HCT116 (cell line): ENCODE measurements at regions not wholly inside any gene's neighbourhood (a gene's known extent, or its start where the extent isn't known, plus 50 kb on each side); places are given as distances from the start of the nearest gene placed in this dataset.
"Not testable (repeated sequence)": the region's sequence is repeated elsewhere in the genome, so short reads cannot be mapped to it uniquely, and the experiment has no call there.

Experiments
- ATAC-seq: fragments of 200-7000 bp; cut with Tn5 transposase; 2 replicates; pipeline ENCODE4 v1.9.1; 2020; ENCODE audit warnings: mild to moderate bottlenecking, moderate library complexity
- BruUV-seq: library from RNA; stranded (reverse); fragments of 400-500 nt; replicated peaks from 2 replicates; lab custom pipeline; 2021; lab: Mats Ljungman, UMichigan
- CTCF ChIA-PET: fragments of 300-600 bp; sonication (Branson Sonifier 250); formaldehyde crosslinking; loops from one replicate; lab custom pipeline; 2021; ENCODE audit warnings: antibody characterized with exemption; lab: Charles Lee
- POLR2A ChIA-PET: fragments of 300-600, 350-600 bp; sonication (Branson Sonifier 250); formaldehyde crosslinking; loops from one replicate; lab custom pipeline; 2021; ENCODE audit warnings: antibody characterized with exemption; lab: Charles Lee
- RAD21 ChIA-PET, 2 experiments: fragments of 300-600 bp; sonication (Branson Sonifier 250); formaldehyde crosslinking; loops; one replicate each; lab custom pipeline; 2023; ENCODE audit warnings: low total read pairs in 2 of 2; ENCODE audit not compliant: uncharacterized antibody in 2 of 2, unreplicated experiment in 2 of 2, low non-redundant PET in 1 of 2; lab: Charles Lee
- DNase-seq: peaks from one replicate; pipeline ENCODE4 v3.0.0-alpha.2; 2010; ENCODE audit warnings: low read depth, low spot score
- H2AFZ ChIP-seq: fragments of 200-600 bp; shearing (Covaris generic), sonication (generic); 2 replicates; pipeline ENCODE4 v1.6.1; 2017; ENCODE audit warnings: low read depth, mixed run types, mixed read lengths, antibody characterized with exemption, low read length; ENCODE audit not compliant: poor library complexity, severe bottlenecking
- H3K27ac ChIP-seq: 2 replicates; pipeline ENCODE4 v1.5.1; 2012; ENCODE audit warnings: low read depth, low read length
- H3K27me3 ChIP-seq: fragments of 200-600 bp; sonication (generic); 2 replicates; pipeline ENCODE4 v1.6.1; 2016; ENCODE audit warnings: mixed run types, low read length, mixed read lengths; ENCODE audit not compliant: insufficient read depth
- H3K36me3 ChIP-seq, 2 experiments: fragments of 200-500 bp in 1 of 2; fragments of 200-600 bp in 1 of 2; sonication (Bioruptor generic) in 1 of 2; sonication (generic) in 1 of 2; 2 replicates each; pipeline versions ENCODE4 v1.5.1 to v1.6.1; 2014 to 2016; ENCODE audit warnings: low read length in 2 of 2, inconsistent platforms in 1 of 2, mixed read lengths in 1 of 2, mixed run types in 1 of 2; ENCODE audit not compliant: insufficient read depth in 2 of 2, control insufficient read depth in 1 of 2
- H3K4me1 ChIP-seq, 2 experiments: fragments of 200-600 bp in 1 of 2; sonication (generic) in 1 of 2; 2 replicates each; pipeline versions ENCODE4 v1.5.1 to v1.6.1; 2012 to 2017; ENCODE audit warnings: low read length in 2 of 2, inconsistent platforms in 1 of 2, mild to moderate bottlenecking in 1 of 2, mixed read lengths in 1 of 2, mixed run types in 1 of 2, moderate library complexity in 1 of 2; ENCODE audit not compliant: insufficient read depth in 2 of 2, control insufficient read depth in 1 of 2
- H3K4me2 ChIP-seq: fragments of 200-600 bp; sonication (generic); 2 replicates; pipeline ENCODE4 v1.6.1; 2017; ENCODE audit warnings: mixed run types, low read length, mixed read lengths
- H3K4me3 ChIP-seq, 2 experiments: fragments of 200-600 bp in 1 of 2; sonication (generic) in 1 of 2; replicated peaks in 1 of 2; 2 replicates each; pipeline ENCODE4 v1.5.1; 2011 to 2016; ENCODE audit warnings: low read length in 2 of 2, control low read depth in 1 of 2, low read depth in 1 of 2, mild to moderate bottlenecking in 1 of 2, mixed read lengths in 1 of 2, mixed run types in 1 of 2
- H3K79me2 ChIP-seq: fragments of 200-600 bp; sonication (generic); 2 replicates; pipeline ENCODE4 v1.6.1; 2017; ENCODE audit warnings: mild to moderate bottlenecking, mixed run types, low read length, moderate library complexity, mixed read lengths; ENCODE audit not compliant: insufficient read depth
- H3K9ac ChIP-seq: fragments of 200-600 bp; sonication (generic); 2 replicates; pipeline ENCODE4 v1.6.1; 2016; ENCODE audit warnings: low read length, mixed read lengths
- H3K9me2 ChIP-seq: fragments of 200-600 bp; sonication (generic), shearing (Covaris generic); 2 replicates; pipeline ENCODE4 v1.6.1; 2017; ENCODE audit warnings: mixed run types, mild to moderate bottlenecking, moderate library complexity; ENCODE audit not compliant: insufficient read depth
- H3K9me3 ChIP-seq, 2 experiments: fragments of 200-500 bp in 1 of 2; fragments of 200-600 bp in 1 of 2; sonication (Bioruptor generic) in 1 of 2; sonication (generic) in 1 of 2; 2 replicates each; pipeline ENCODE4 v1.6.1; 2014 to 2017; ENCODE audit warnings: low read length in 2 of 2, mixed read lengths in 2 of 2, inconsistent platforms in 1 of 2, low read depth in 1 of 2, mild to moderate bottlenecking in 1 of 2, mixed run types in 1 of 2, moderate library complexity in 1 of 2; ENCODE audit not compliant: control insufficient read depth in 1 of 2, insufficient read depth in 1 of 2
- H4K20me1 ChIP-seq: fragments of 200-600 bp; sonication (generic), shearing (Covaris generic); 2 replicates; pipeline ENCODE4 v1.6.1; 2017; ENCODE audit warnings: mixed run types, mild to moderate bottlenecking, moderate library complexity; ENCODE audit not compliant: insufficient read depth
- CBX3 ChIP-seq: IDR thresholded peaks from 2 replicates; pipeline ENCODE4 v1.6.1; 2012; ENCODE audit warnings: low read depth
- CTCF ChIP-seq, 3 experiments: fragments of 200-600 bp in 1 of 3; sonication (generic) in 1 of 3; IDR thresholded peaks in 2 of 3; conservative IDR thresholded peaks in 1 of 3; 2 replicates each; pipeline ENCODE4 v1.5.1; 2012 to 2017; ENCODE audit warnings: low read depth in 2 of 3, low read length in 2 of 3, antibody characterized with exemption in 1 of 3, borderline replicate concordance in 1 of 3, control low read depth in 1 of 3, mild to moderate bottlenecking in 1 of 3, mixed read lengths in 1 of 3, mixed run types in 1 of 3, moderate library complexity in 1 of 3; ENCODE audit not compliant: insufficient read depth in 1 of 3
- JUND ChIP-seq: IDR thresholded peaks from 2 replicates; pipeline ENCODE4 v1.6.1; 2012
- MAX ChIP-seq: IDR thresholded peaks from 2 replicates; pipeline ENCODE4 v1.6.1; 2012
- YY1 ChIP-seq: IDR thresholded peaks from 2 replicates; pipeline ENCODE4 v1.6.1; 2011; ENCODE audit warnings: low read length, low read depth, moderate library complexity, mild to moderate bottlenecking; ENCODE audit not compliant: insufficient replicate concordance; ENCODE audit errors: extremely low read depth
- ZNF274 ChIP-seq: fragments of 200-500 bp; sonication (Bioruptor generic); IDR thresholded peaks from 2 replicates; pipeline ENCODE4 v1.6.1; 2014; ENCODE audit warnings: mild to moderate bottlenecking, low read depth, low read length, inconsistent platforms
- intact Hi-C: fragments of 100-400 bp; cut with micrococcal nuclease; formaldehyde crosslinking; loops from 2 replicates; pipeline ENCODE4 v1.10.0; 2022

- TF ChIP-seq CTCF (IDR thresholded peaks at IDR 0.05 in 2 of 3, conservative IDR thresholded peaks at IDR 0.05 in 1 of 3; ENCODE audit: borderline replicate concordance in 1 of 3, insufficient read depth in 1 of 3, low read depth in 2 of 3, low read length in 2 of 3) (no peak), ZNF274 (no peak), JUND (no peak), CBX3 (no peak)
These were observed 215.1 kb downstream of the TMA16 start (continued) for GRCh38 chr4:163709601-163710000.

GRCh38 chr4:163710158-163710557, 215.7 kb downstream of the TMA16 start:
- no peak overlapping the region for H3K4me3 ChIP-seq
- no peaks in the 10 kb centered on the region for H3K36me3 ChIP-seq
- RAD21 ChIA-PET = no interaction called here
- TF ChIP-seq YY1 (no peak), MAX (no peak)
- TF ChIP-seq, all 23 proteins: peak for 0
- POLR2A ChIA-PET = interaction anchor here (0.6 kb wide), 1 partner anchor 72 kb away, joined by 3 read pairs; no protein-coding TSS in a partner anchor
- H3K4me2 ChIP-seq = no peak overlapping the region
- no peak overlapping the region for H3K9ac ChIP-seq
- intact Hi-C loops = no loop called here
- H3K27ac ChIP-seq = no peak overlapping the region
- H3K9me3 ChIP-seq = no peaks in the 10 kb centered on the region
- no peaks in the 10 kb centered on the region for H3K79me2 ChIP-seq
- no TSS peak for BruUV-seq
- no peaks in the 10 kb centered on the region for H3K9me2 ChIP-seq
- H3K4me1 ChIP-seq = no peaks in the 10 kb centered on the region
- H2AFZ ChIP-seq = no peak overlapping the region
- ATAC-seq = no peak
- H4K20me1 ChIP-seq = no peaks in the 10 kb centered on the region
- DNase-seq = no peak
- CTCF ChIA-PET = no interaction called here
- H3K27me3 ChIP-seq = no peaks in the 10 kb centered on the region

- BruUV-seq, H3K4me2 ChIP-seq, H2AFZ ChIP-seq, H3K9ac ChIP-seq, H3K36me3 ChIP-seq, H3K4me1 ChIP-seq, H3K9me2 ChIP-seq, RAD21 ChIA-PET, POLR2A ChIA-PET, H3K27ac ChIP-seq, H3K79me2 ChIP-seq, H3K27me3 ChIP-seq, H3K9me3 ChIP-seq, H3K4me3 ChIP-seq, H4K20me1 ChIP-seq, CTCF ChIA-PET, ATAC-seq, intact Hi-C loops, DNase-seq: not testable (repeated sequence)
These were observed 230.0 kb downstream of the TMA16 start for GRCh38 chr4:163724495-163724894.
